ENCODE measurements at regions not wholly inside any gene's neighbourhood (a gene's known extent, or its start where the extent isn't known, plus 50 kb on each side); places are given as distances from the start of the nearest gene placed in this dataset.

GRCh38 chr1:55387145-55387544 is 172.0 kb upstream of the USP24 start:
- no peak for TF ChIP-seq CTCF (IDR thresholded peaks at IDR 0.05; ENCODE audit: insufficient read depth, low read depth, low read length)

GRCh38 chr1:55386456-55386855 is 171.3 kb upstream of the USP24 start:
- no peak overlapping the region for H3K4me3 ChIP-seq (ENCODE audit: low read depth, low read length)
- TF ChIP-seq CTCF (IDR thresholded peaks at IDR 0.05; ENCODE audit: insufficient read depth, low read depth, low read length) = no peak
- DNase-seq (ENCODE audit: low read depth) = no peak

More at GRCh38 chr1:55387145-55387544, 172.0 kb upstream of the USP24 start:
- DNase-seq (ENCODE audit: low read depth) = no peak
- H3K4me3 ChIP-seq (ENCODE audit: low read depth, low read length) = no peak overlapping the region

GRCh38 chr1:55385402-55386018 is 170.3 kb upstream of the USP24 start:
- H3K4me3 ChIP-seq (ENCODE audit: low read depth, low read length) = no peak overlapping the region
- TF ChIP-seq CTCF (IDR thresholded peaks at IDR 0.05; ENCODE audit: insufficient read depth, low read depth, low read length) = no peak
- no peak for DNase-seq (ENCODE audit: low read depth)

- no peak for TF ChIP-seq CTCF (IDR thresholded peaks at IDR 0.05; ENCODE audit: insufficient read depth, low read depth, low read length)
- no peak for DNase-seq (ENCODE audit: low read depth)
- no peak overlapping the region for H3K4me3 ChIP-seq (ENCODE audit: low read depth, low read length)
These were observed 169.5 kb upstream of the USP24 start for GRCh38 chr1:55384637-55385036.

GRCh38 chr1:55382806-55383305 is 167.7 kb upstream of the USP24 start:
- TF ChIP-seq CTCF (IDR thresholded peaks at IDR 0.05; ENCODE audit: insufficient read depth, low read depth, low read length) = no peak
- DNase-seq (ENCODE audit: low read depth) = no peak
- H3K4me3 ChIP-seq (ENCODE audit: low read depth, low read length) = no peak overlapping the region

GRCh38 chr1:55381983-55382382 is 166.8 kb upstream of the USP24 start:
- TF ChIP-seq CTCF (IDR thresholded peaks at IDR 0.05; ENCODE audit: insufficient read depth, low read depth, low read length) = no peak
- no peak for DNase-seq (ENCODE audit: low read depth)
- H3K4me3 ChIP-seq (ENCODE audit: low read depth, low read length) = no peak overlapping the region

- H3K4me3 ChIP-seq (ENCODE audit: low read depth, low read length) = no peak overlapping the region
- TF ChIP-seq CTCF (IDR thresholded peaks at IDR 0.05; ENCODE audit: insufficient read depth, low read depth, low read length) = no peak
- no peak for DNase-seq (ENCODE audit: low read depth)
These were observed 166.3 kb upstream of the USP24 start for GRCh38 chr1:55381491-55381890.
